ENCODE measurements at regions not wholly inside any gene's neighbourhood (a gene's known extent, or its start where the extent isn't known, plus 50 kb on each side); places are given as distances from the start of the nearest gene placed in this dataset.

DNA sequence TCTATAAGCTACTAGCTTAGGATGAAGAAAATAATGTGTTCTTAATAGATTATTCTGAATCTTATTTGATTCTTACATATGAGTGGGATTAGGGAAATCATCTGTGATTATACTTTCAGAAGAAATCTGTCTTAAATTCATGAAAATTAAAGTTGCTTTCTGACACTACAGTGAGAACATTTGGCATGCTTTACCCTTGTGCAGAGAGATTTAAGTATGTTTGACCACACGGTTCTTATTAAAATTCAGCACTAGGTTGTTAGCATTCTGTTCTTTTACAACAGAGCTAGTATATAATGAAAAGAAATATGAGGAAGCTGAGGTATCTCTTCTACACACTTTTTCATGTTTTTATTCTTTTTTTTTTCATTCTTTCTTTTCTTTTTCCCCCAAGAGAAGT, 2723.9 kb downstream of the PCDH9 start:
- no peak for ATAC-seq
- intact Hi-C loops (cut with micrococcal nuclease), result no loop called here
- CTCF ChIA-PET, result no interaction called here

More for the DNA sequence above, 2723.9 kb downstream of the PCDH9 start:
- no TSS peak for BruUV-seq (replicated peaks)
- Histone ChIP-seq H3K9me2 (ENCODE audit: insufficient read depth) (no peaks in the 10 kb centered on the region), H3K4me3 (replicated peaks in 1 of 2; ENCODE audit: low read depth in 1 of 2, low read length in 2 of 2) (no peak overlapping the region), H3K27ac (ENCODE audit: low read depth, low read length) (no peak overlapping the region), H3K36me3 (ENCODE audit: control insufficient read depth in 1 of 2, insufficient read depth in 2 of 2, low read length in 2 of 2) (no peaks in the 10 kb centered on the region), H3K4me1 (ENCODE audit: control insufficient read depth in 1 of 2, insufficient read depth in 2 of 2, low read length in 2 of 2) (no peaks in the 10 kb centered on the region), H3K9me3 (ENCODE audit: control insufficient read depth in 1 of 2, insufficient read depth in 1 of 2, low read depth in 1 of 2, low read length in 2 of 2) (no peaks in the 10 kb centered on the region), H3K9ac (ENCODE audit: low read length) (no peak overlapping the region), H3K4me2 (ENCODE audit: low read length) (no peak overlapping the region), H3K27me3 (ENCODE audit: insufficient read depth, low read length) (no peaks in the 10 kb centered on the region), H2AFZ (ENCODE audit: low read depth, low read length, poor library complexity, severe bottlenecking) (no peak overlapping the region), H4K20me1 (ENCODE audit: insufficient read depth) (no peaks in the 10 kb centered on the region), H3K79me2 (ENCODE audit: insufficient read depth, low read length) (no peaks in the 10 kb centered on the region)
- ChIA-PET RAD21 (ENCODE audit: low non-redundant PET in 1 of 2, low total read pairs in 2 of 2, uncharacterized antibody in 2 of 2, unreplicated experiment in 2 of 2) (no interaction called here), POLR2A (no interaction called here)
- no peak for DNase-seq (ENCODE audit: low read depth, low spot score)
- TF ChIP-seq SRF (IDR thresholded peaks at IDR 0.05; ENCODE audit: low read depth), result no peak
- TF ChIP-seq, protein P1, sequence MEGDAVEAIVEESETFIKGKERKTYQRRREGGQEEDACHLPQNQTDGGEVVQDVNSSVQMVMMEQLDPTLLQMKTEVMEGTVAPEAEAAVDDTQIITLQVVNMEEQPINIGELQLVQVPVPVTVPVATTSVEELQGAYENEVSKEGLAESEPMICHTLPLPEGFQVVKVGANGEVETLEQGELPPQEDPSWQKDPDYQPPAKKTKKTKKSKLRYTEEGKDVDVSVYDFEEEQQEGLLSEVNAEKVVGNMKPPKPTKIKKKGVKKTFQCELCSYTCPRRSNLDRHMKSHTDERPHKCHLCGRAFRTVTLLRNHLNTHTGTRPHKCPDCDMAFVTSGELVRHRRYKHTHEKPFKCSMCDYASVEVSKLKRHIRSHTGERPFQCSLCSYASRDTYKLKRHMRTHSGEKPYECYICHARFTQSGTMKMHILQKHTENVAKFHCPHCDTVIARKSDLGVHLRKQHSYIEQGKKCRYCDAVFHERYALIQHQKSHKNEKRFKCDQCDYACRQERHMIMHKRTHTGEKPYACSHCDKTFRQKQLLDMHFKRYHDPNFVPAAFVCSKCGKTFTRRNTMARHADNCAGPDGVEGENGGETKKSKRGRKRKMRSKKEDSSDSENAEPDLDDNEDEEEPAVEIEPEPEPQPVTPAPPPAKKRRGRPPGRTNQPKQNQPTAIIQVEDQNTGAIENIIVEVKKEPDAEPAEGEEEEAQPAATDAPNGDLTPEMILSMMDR (IDR thresholded peaks at IDR 0.05 in 2 of 3, conservative IDR thresholded peaks at IDR 0.05 in 1 of 3; ENCODE audit: borderline replicate concordance in 1 of 3, insufficient read depth in 1 of 3, low read depth in 2 of 3, low read length in 2 of 3), result no peak
- no peak for TF ChIP-seq JUND (IDR thresholded peaks at IDR 0.05)
- TF ChIP-seq ELF1 (IDR thresholded peaks at IDR 0.05; ENCODE audit: borderline replicate concordance, low read depth), result no peak
- TF ChIP-seq EGR1 (IDR thresholded peaks at IDR 0.05; ENCODE audit: low read depth), result no peak
- TF ChIP-seq CBX3 (IDR thresholded peaks at IDR 0.05; ENCODE audit: low read depth), result no peak
- TF ChIP-seq POLR2AphosphoS5 (IDR thresholded peaks at IDR 0.05; ENCODE audit: low read depth, low read length), result no peak
- no peak for TF ChIP-seq RAD21 (IDR thresholded peaks at IDR 0.05; ENCODE audit: low read depth)
- TF ChIP-seq, protein P2, sequence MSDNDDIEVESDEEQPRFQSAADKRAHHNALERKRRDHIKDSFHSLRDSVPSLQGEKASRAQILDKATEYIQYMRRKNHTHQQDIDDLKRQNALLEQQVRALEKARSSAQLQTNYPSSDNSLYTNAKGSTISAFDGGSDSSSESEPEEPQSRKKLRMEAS (IDR thresholded peaks at IDR 0.05), result no peak
- TF ChIP-seq SP1 (IDR thresholded peaks at IDR 0.05; ENCODE audit: low read depth), result no peak
- TF ChIP-seq ZFX (IDR thresholded peaks at IDR 0.05), result no peak
- TF ChIP-seq, protein P3, sequence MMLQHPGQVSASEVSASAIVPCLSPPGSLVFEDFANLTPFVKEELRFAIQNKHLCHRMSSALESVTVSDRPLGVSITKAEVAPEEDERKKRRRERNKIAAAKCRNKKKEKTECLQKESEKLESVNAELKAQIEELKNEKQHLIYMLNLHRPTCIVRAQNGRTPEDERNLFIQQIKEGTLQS (IDR thresholded peaks at IDR 0.05), result no peak
- TF ChIP-seq, protein P4, sequence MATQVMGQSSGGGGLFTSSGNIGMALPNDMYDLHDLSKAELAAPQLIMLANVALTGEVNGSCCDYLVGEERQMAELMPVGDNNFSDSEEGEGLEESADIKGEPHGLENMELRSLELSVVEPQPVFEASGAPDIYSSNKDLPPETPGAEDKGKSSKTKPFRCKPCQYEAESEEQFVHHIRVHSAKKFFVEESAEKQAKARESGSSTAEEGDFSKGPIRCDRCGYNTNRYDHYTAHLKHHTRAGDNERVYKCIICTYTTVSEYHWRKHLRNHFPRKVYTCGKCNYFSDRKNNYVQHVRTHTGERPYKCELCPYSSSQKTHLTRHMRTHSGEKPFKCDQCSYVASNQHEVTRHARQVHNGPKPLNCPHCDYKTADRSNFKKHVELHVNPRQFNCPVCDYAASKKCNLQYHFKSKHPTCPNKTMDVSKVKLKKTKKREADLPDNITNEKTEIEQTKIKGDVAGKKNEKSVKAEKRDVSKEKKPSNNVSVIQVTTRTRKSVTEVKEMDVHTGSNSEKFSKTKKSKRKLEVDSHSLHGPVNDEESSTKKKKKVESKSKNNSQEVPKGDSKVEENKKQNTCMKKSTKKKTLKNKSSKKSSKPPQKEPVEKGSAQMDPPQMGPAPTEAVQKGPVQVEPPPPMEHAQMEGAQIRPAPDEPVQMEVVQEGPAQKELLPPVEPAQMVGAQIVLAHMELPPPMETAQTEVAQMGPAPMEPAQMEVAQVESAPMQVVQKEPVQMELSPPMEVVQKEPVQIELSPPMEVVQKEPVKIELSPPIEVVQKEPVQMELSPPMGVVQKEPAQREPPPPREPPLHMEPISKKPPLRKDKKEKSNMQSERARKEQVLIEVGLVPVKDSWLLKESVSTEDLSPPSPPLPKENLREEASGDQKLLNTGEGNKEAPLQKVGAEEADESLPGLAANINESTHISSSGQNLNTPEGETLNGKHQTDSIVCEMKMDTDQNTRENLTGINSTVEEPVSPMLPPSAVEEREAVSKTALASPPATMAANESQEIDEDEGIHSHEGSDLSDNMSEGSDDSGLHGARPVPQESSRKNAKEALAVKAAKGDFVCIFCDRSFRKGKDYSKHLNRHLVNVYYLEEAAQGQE (IDR thresholded peaks at IDR 0.05; ENCODE audit: low read depth), result no peak
- TF ChIP-seq EZH2 (IDR thresholded peaks at IDR 0.05), result no peak
- no peak for TF ChIP-seq FOSL1 (IDR thresholded peaks at IDR 0.05; ENCODE audit: low read depth)
- no peak for TF ChIP-seq CEBPB (IDR thresholded peaks at IDR 0.05; ENCODE audit: low read depth)
- TF ChIP-seq EZH2phosphoT487 (IDR thresholded peaks at IDR 0.05; ENCODE audit: borderline replicate concordance), result no peak
- TF ChIP-seq POLR2A (IDR thresholded peaks at IDR 0.05; ENCODE audit: borderline replicate concordance, extremely low read depth, insufficient read depth, insufficient read length), result no peak
- no peak for TF ChIP-seq SIN3A (IDR thresholded peaks at IDR 0.05; ENCODE audit: low read depth)
- TF ChIP-seq ZNF274 (IDR thresholded peaks at IDR 0.05; ENCODE audit: low read depth, low read length), result no peak

Measured in HCT116 (cell line).